WI38 (cell line): ENCODE measurements at regions not wholly inside any gene's neighbourhood (a gene's known extent, or its start where the extent isn't known, plus 50 kb on each side); places are given as distances from the start of the nearest gene placed in this dataset.

ENCODE experiments used
- H3K4me3 ChIP-seq: 2 replicates; pipeline ENCODE4 v1.5.1; 2011; ENCODE audit warnings: low read depth, mild to moderate bottlenecking, control low read depth, low read length
- CTCF ChIP-seq: IDR thresholded peaks from 2 replicates; pipeline ENCODE4 v1.5.1; 2012; ENCODE audit warnings: low read depth, mild to moderate bottlenecking, control low read depth, low read length

GRCh38 chr20:52899041-52899608, 73.0 kb upstream of the TSHZ2 start:
- TF ChIP-seq CTCF: no peak
- H3K4me3 ChIP-seq: no peak overlapping the region

DNA sequence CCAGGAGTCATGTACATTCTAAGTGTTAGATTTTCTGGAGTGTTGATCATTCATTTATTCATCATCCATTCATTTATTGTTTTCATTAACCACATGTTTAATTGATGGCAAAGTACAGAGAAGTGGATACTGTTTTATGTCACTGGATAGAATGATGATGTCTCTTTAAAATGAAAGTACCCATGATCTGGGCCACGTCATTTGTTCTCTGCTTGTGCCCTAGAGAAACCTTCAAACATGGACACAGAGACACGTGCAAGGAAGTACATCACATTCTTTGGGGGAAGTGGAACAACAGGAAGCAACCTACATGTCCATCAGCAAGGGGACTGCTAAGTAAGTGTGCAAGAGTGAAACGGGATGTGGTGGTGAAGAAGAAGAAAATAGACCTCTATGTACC, 75.8 kb upstream of the TSHZ2 start:
- TF ChIP-seq CTCF: no peak
- no peak overlapping the region for H3K4me3 ChIP-seq

GRCh38 chr20:52895701-52896100, 76.5 kb upstream of the TSHZ2 start:
- H3K4me3 ChIP-seq: no peak overlapping the region
- no peak for TF ChIP-seq CTCF

GRCh38 chr20:52895235-52895634, 76.9 kb upstream of the TSHZ2 start:
- H3K4me3 ChIP-seq: no peak overlapping the region
- TF ChIP-seq CTCF: no peak

DNA sequence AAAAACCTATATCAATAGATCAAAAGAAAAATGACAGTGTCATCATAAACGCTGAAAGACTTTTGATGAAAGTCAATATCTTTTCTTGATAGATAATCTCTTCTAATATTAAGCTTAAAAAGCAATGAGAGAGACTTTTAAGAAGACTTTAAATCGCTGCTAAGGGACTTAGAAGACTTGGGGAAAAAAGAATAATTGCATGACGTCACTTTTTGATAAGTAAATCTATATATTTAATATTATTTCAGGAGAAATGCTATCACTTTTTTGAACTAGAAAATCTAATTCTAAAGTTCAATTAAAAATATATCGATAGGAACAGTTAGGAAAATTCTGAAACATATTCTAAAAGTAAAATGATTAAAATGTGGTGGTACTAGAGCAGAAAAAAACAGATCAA, 78.7 kb upstream of the TSHZ2 start:
- H3K4me3 ChIP-seq: no peak overlapping the region
- TF ChIP-seq CTCF: no peak

DNA sequence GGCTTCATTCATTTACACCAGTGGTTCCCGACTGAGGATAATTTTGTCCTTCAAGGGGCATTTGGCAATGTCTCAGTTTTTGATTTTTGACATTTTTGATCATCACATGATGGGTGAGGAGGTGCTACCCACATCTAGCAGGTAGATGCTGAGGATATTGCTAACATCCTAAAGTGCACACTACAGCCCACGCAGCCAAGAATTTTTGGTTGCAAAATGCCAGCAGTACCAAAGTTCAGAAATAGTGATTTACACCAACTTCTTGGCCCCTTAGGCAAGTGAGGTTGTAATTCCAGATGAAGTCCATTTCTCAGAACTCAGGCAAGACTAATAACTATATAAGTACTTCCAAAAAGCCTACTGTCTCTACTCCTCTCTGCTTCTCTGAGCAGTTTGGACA, 80.1 kb upstream of the TSHZ2 start:
- no peak for TF ChIP-seq CTCF
- no peak overlapping the region for H3K4me3 ChIP-seq

- TF ChIP-seq CTCF: no peak
- H3K4me3 ChIP-seq: no peak overlapping the region
These were observed 82.0 kb upstream of the TSHZ2 start for GRCh38 chr20:52890130-52890529.
